ENCODE measurements at regions not wholly inside any gene's neighbourhood (a gene's known extent, or its start where the extent isn't known, plus 50 kb on each side); places are given as distances from the start of the nearest gene placed in this dataset.

DNA sequence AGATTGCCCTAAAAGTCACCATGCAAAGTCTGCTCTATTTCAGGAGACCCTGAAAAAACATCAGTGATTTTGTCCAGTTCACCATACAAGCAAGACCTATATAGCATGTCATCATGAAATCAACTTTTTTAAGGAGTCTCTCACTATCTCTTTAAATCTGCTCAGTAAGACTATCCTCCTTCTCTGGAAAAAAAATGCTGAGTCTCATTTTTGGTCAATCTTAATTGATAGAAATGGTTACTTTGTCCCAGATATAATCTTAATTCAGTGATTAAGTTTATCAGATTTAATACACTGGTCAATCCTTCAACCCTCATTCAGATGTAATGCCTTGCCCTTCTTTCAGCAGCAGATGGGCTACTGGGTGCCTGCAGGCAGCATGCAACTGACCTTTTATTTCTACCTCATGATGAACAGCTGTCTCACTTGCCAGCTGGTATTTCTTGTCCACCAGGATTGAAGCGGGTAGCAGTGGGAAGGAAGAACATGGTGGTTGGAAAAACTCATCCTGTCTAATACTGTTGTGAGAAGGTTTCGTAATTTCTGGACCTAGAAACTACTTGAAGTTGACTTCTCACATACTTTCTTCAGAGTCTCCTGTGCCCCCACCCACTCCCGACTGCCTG lies 375.3 kb downstream of the DNAH5 start:
- Histone ChIP-seq H2BK15ac (ENCODE audit: low read length) (no peak overlapping the region), H4K5ac (ENCODE audit: insufficient read length, low read depth, low read length) (no peak overlapping the region), H4K20me1 (replicated peaks in 1 of 2; ENCODE audit: control insufficient read depth in 1 of 2, insufficient read depth in 2 of 2, low read length in 2 of 2) (no peaks in the 10 kb centered on the region), H3K4me3 (ENCODE audit: extremely low read depth in 1 of 4, insufficient read depth in 2 of 4, low read depth in 3 of 4, low read length in 4 of 4) (no peak overlapping the region), H2BK120ac (replicated peaks; ENCODE audit: low read depth, low read length) (no peak overlapping the region), H3K18ac (ENCODE audit: extremely low read depth, low read length) (no peak overlapping the region), H3K36me3 (ENCODE audit: control insufficient read depth in 2 of 4, insufficient read depth in 4 of 4, low read length in 3 of 4) (no peaks in the 10 kb centered on the region), H3K4me1 (replicated peaks in 1 of 4; ENCODE audit: control insufficient read depth in 3 of 4, insufficient read depth in 4 of 4, low read length in 3 of 4) (no peaks in the 10 kb centered on the region), H3K23ac (ENCODE audit: insufficient read length) (no peak overlapping the region), H3K56ac (replicated peaks; ENCODE audit: insufficient read length, low read depth, low read length) (no peak overlapping the region), H4K8ac (ENCODE audit: extremely low read depth, insufficient read depth, low read length) (no peak overlapping the region), H2BK20ac (ENCODE audit: low read length) (no peak overlapping the region), H3K14ac (ENCODE audit: insufficient read length) (no peak overlapping the region), H2BK5ac (ENCODE audit: low read depth, low read length) (no peak overlapping the region), H3K4me2 (ENCODE audit: insufficient read depth in 1 of 2, low read depth in 2 of 2, low read length in 2 of 2) (no peak overlapping the region), H2AK5ac (ENCODE audit: low read depth, low read length) (no peak overlapping the region), H3K23me2 (ENCODE audit: low read depth, low read length) (no peaks in the 10 kb centered on the region), H3K79me2 (ENCODE audit: control insufficient read depth in 1 of 2, insufficient read depth in 2 of 2, low read length in 2 of 2) (no peaks in the 10 kb centered on the region), H3K9me3 (ENCODE audit: insufficient read depth in 2 of 2, low read depth in 1 of 2, low read length in 1 of 2) (no peaks in the 10 kb centered on the region), H2AFZ (ENCODE audit: low read length) (no peak overlapping the region), H2BK12ac (ENCODE audit: low read depth, low read length) (no peak overlapping the region), H3K4ac (replicated peaks; ENCODE audit: insufficient read length, low read depth, low read length) (no peak overlapping the region), H3K79me1 (ENCODE audit: low read depth, low read length) (no peaks in the 10 kb centered on the region), H3K9ac (replicated peaks in 1 of 4; ENCODE audit: extremely low read depth in 1 of 4, low read depth in 3 of 4, low read length in 3 of 4) (no peak overlapping the region), H3K27ac (ENCODE audit: low read depth, low read length) (no peak overlapping the region), H4K91ac (replicated peaks; ENCODE audit: insufficient read length, low read length) (no peak overlapping the region), H3K27me3 (replicated peaks in 1 of 4; ENCODE audit: control insufficient read depth in 3 of 4, extremely low read depth in 1 of 4, insufficient read depth in 3 of 4, low read length in 3 of 4) (no peaks in the 10 kb centered on the region)
- TF ChIP-seq KDM5A (IDR thresholded peaks at IDR 0.05; ENCODE audit: low read length) (no peak), CBX8 (IDR thresholded peaks at IDR 0.05; ENCODE audit: borderline replicate concordance, low read depth, low read length) (no peak), NRF1 (IDR thresholded peaks at IDR 0.05; ENCODE audit: low read depth, low read length) (no peak), SIX5 (IDR thresholded peaks at IDR 0.05; ENCODE audit: low read depth, low read length) (no peak), HDAC2 (IDR thresholded peaks at IDR 0.05; ENCODE audit: borderline replicate concordance in 1 of 2, low read depth in 2 of 2, low read length in 2 of 2) (no peak), TCF12 (IDR thresholded peaks at IDR 0.05; ENCODE audit: low read depth, low read length) (no peak)
- TF ChIP-seq, protein P1, sequence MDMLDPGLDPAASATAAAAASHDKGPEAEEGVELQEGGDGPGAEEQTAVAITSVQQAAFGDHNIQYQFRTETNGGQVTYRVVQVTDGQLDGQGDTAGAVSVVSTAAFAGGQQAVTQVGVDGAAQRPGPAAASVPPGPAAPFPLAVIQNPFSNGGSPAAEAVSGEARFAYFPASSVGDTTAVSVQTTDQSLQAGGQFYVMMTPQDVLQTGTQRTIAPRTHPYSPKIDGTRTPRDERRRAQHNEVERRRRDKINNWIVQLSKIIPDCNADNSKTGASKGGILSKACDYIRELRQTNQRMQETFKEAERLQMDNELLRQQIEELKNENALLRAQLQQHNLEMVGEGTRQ (IDR thresholded peaks at IDR 0.05; ENCODE audit: low read length), result no peak
- ChIA-PET POLR2A (ENCODE audit: partially characterized antibody) (no interaction called here), CTCF (ENCODE audit: partially characterized antibody) (interaction anchor here (0.6 kb wide), 1 partner anchor 623 kb away, joined by 3 read pairs; no protein-coding TSS in a partner anchor)
- no peak for FAIRE-seq
- DNase-seq (ENCODE audit: low read depth in 1 of 2, low spot score in 2 of 2), result no peak
- WGBS, 2 experiments (ENCODE audit: extremely low coverage in 1 of 2, insufficient coverage in 1 of 2, insufficient read length in 1 of 2, insufficient replicate concordance in 2 of 2, low coverage in 1 of 2, low lambda C conversion rate in 2 of 2, missing lambda C conversion rate in 1 of 2), result 92% methylated on average over 3 of the region's 3 CpGs; no CpG with 5 or more reads in 1 of the 2 experiments

All from H1 (cell line).